Bronchial epithelial cell (primary cell): ENCODE measurements at regions not wholly inside any gene's neighbourhood (a gene's known extent, or its start where the extent isn't known, plus 50 kb on each side); places are given as distances from the start of the nearest gene placed in this dataset.

Source experiments
- DNase-seq: peaks from one replicate; pipeline ENCODE4 v3.0.0-alpha.2; 2010; ENCODE audit warnings: low read depth
- FAIRE-seq: peaks from 2 replicates; lab custom pipeline; 2011; peaks lifted over from hg19 to GRCh38; lab: Jason Lieb, UNC
- H3K27me3 ChIP-seq: 2 replicates; pipeline ENCODE4 v1.5.1; 2011; ENCODE audit warnings: low read length; ENCODE audit not compliant: control insufficient read depth, insufficient read depth
- H3K36me3 ChIP-seq: 2 replicates; pipeline ENCODE4 v1.5.1; 2011; ENCODE audit warnings: low read length; ENCODE audit not compliant: control insufficient read depth, insufficient read depth
- H3K4me3 ChIP-seq: 2 replicates; pipeline ENCODE4 v1.5.1; 2011; ENCODE audit warnings: mild to moderate bottlenecking, low read depth, low read length, control low read depth
- CTCF ChIP-seq: IDR thresholded peaks from 2 replicates; pipeline ENCODE4 v1.5.1; 2011; ENCODE audit warnings: mild to moderate bottlenecking, moderate library complexity, low read length, control low read depth, inconsistent platforms; ENCODE audit not compliant: insufficient read depth, severe bottlenecking

GRCh38 chr2:7749895-7750559 lies 832.8 kb downstream of the RNF144A start:
- FAIRE-seq: no peak
- TF ChIP-seq CTCF: no peak

GRCh38 chr2:7752291-7752690 lies 835.1 kb downstream of the RNF144A start:
- FAIRE-seq (no peak), DNase-seq (no peak)
- H3K36me3 ChIP-seq: no peaks in the 10 kb centered on the region
- no peak overlapping the region for H3K4me3 ChIP-seq
- no peak for TF ChIP-seq CTCF
- H3K27me3 ChIP-seq: no peaks in the 10 kb centered on the region

More at GRCh38 chr2:7749895-7750559, 832.8 kb downstream of the RNF144A start:
- H3K36me3 ChIP-seq: no peaks in the 10 kb centered on the region
- no peaks in the 10 kb centered on the region for H3K27me3 ChIP-seq
- DNase-seq: peak; percentile 55
- H3K4me3 ChIP-seq: no peak overlapping the region

GRCh38 chr2:7753777-7754176 lies 836.6 kb downstream of the RNF144A start:
- FAIRE-seq (no peak), DNase-seq (no peak)
- TF ChIP-seq CTCF: no peak
- Histone ChIP-seq H3K27me3 (no peaks in the 10 kb centered on the region), H3K36me3 (no peaks in the 10 kb centered on the region), H3K4me3 (no peak overlapping the region)

GRCh38 chr2:7755879-7756278 lies 838.7 kb downstream of the RNF144A start:
- no peak overlapping the region for H3K4me3 ChIP-seq
- FAIRE-seq (no peak), DNase-seq (no peak)
- no peaks in the 10 kb centered on the region for H3K27me3 ChIP-seq
- no peak for TF ChIP-seq CTCF
- H3K36me3 ChIP-seq: no peaks in the 10 kb centered on the region

GRCh38 chr2:7758073-7758759 lies 841.0 kb downstream of the RNF144A start:
- H3K27me3 ChIP-seq: no peaks in the 10 kb centered on the region
- TF ChIP-seq CTCF: no peak
- H3K36me3 ChIP-seq: no peaks in the 10 kb centered on the region
- H3K4me3 ChIP-seq: no peak overlapping the region
- no peak for FAIRE-seq
- DNase-seq: no peak
